K562 (cell line): ENCODE measurements at regions not wholly inside any gene's neighbourhood (a gene's known extent, or its start where the extent isn't known, plus 50 kb on each side); places are given as distances from the start of the nearest gene placed in this dataset.

Experiments
- ATAC-seq: fragments of 200-7000 bp; cut with Tn5 transposase; 3 replicates; pipeline ENCODE4 v1.9.1; 2020; ENCODE audit warnings: moderate library complexity
- BruUV-seq: library from RNA; stranded (reverse); fragments of 400-500 nt; replicated peaks from 2 replicates; lab custom pipeline; 2021; lab: Mats Ljungman, UMichigan
- CTCF ChIA-PET: fragments of 300-600 bp; formaldehyde crosslinking; extraction: SDS; loops from one replicate; lab custom pipeline; 2021; ENCODE audit warnings: low intra/inter-chr PET ratio; lab: Yijun Ruan, JAX
- POLR2A ChIA-PET: fragments of 300-600, 350-650 bp; sonication (Branson Sonifier 250); formaldehyde crosslinking; extraction: SDS; loops from one replicate; lab custom pipeline; 2021; ENCODE audit warnings: antibody characterized with exemption, inconsistent platforms; lab: Yijun Ruan, JAX
- DNase-seq, 4 experiments: peaks; one replicate each; pipeline versions ENCODE4 v3.0.0 to v3.0.0-alpha.2; 2011 to 2018; ENCODE audit warnings: low spot score in 3 of 4, mixed read lengths in 3 of 4; ENCODE audit errors: extremely low read depth in 1 of 4
- FAIRE-seq: peaks from 2 replicates; lab custom pipeline; 2011; peaks lifted over from hg19 to GRCh38; lab: Jason Lieb, UNC
- H2AFZ ChIP-seq: 2 replicates; pipeline ENCODE4 v1.6.0; 2011; ENCODE audit warnings: low read depth, low read length, control low read depth, inconsistent platforms
- H3K27ac ChIP-seq: fragments of 200-600 bp; 3 replicates; pipeline ENCODE4 v1.8.0; 2011; ENCODE audit warnings: low read depth, mild to moderate bottlenecking, control low read depth, inconsistent platforms, low read length, moderate library complexity, mixed read lengths; ENCODE audit errors: extremely low read depth
- H3K27me3 ChIP-seq, 2 experiments: fragments of 300-600 bp in 1 of 2; 2 replicates in 1 of 2; 3 replicates in 1 of 2; pipeline versions ENCODE4 v1.6.0 to v1.8.0; 2011; ENCODE audit warnings: inconsistent platforms in 2 of 2, low read length in 2 of 2, mild to moderate bottlenecking in 1 of 2, mixed read lengths in 1 of 2, moderate library complexity in 1 of 2; ENCODE audit not compliant: control insufficient read depth in 2 of 2, insufficient read depth in 2 of 2
- H3K36me3 ChIP-seq: fragments of 300-600 bp; 3 replicates; pipeline ENCODE4 v1.8.0; 2011; ENCODE audit warnings: mild to moderate bottlenecking, low read length, inconsistent platforms; ENCODE audit not compliant: control insufficient read depth, insufficient read depth
- H3K4me1 ChIP-seq, 2 experiments: fragments of 200-600 bp in 1 of 2; replicated peaks in 1 of 2; 2 replicates in 1 of 2; 3 replicates in 1 of 2; pipeline versions ENCODE4 v1.5.1 to v1.8.0; 2011; ENCODE audit warnings: inconsistent platforms in 2 of 2, low read length in 2 of 2, mild to moderate bottlenecking in 1 of 2, mixed read lengths in 1 of 2, moderate library complexity in 1 of 2; ENCODE audit not compliant: control insufficient read depth in 2 of 2, insufficient read depth in 2 of 2
- H3K4me2 ChIP-seq: 2 replicates; pipeline ENCODE4 v1.6.1; 2011; ENCODE audit warnings: low read length, control low read depth, inconsistent platforms, mixed read lengths; ENCODE audit not compliant: insufficient read depth
- H3K4me3 ChIP-seq: fragments of 200-600 bp; sonication (generic), shearing (Covaris generic); 2 replicates; pipeline ENCODE4 v1.5.1; 2016; ENCODE audit warnings: control low read depth, inconsistent platforms
- H3K79me2 ChIP-seq: fragments of 200-600 bp; 3 replicates; pipeline ENCODE4 v1.8.0; 2011; ENCODE audit warnings: low read length, inconsistent platforms; ENCODE audit not compliant: control insufficient read depth, insufficient read depth
- H3K9ac ChIP-seq, 2 experiments: 2 replicates each; pipeline versions ENCODE4 v1.6.0 to v1.6.1; 2011; ENCODE audit warnings: low read depth in 2 of 2, low read length in 2 of 2, control low read depth in 1 of 2, inconsistent platforms in 1 of 2, mild to moderate bottlenecking in 1 of 2, mixed read lengths in 1 of 2; ENCODE audit not compliant: insufficient read depth in 1 of 2
- H3K9me1 ChIP-seq: one replicate; pipeline ENCODE4 v1.6.0; 2011; ENCODE audit warnings: inconsistent platforms, mild to moderate bottlenecking, low read length, moderate library complexity; ENCODE audit not compliant: control insufficient read depth, insufficient read depth
- H3K9me3 ChIP-seq: replicated peaks from 2 replicates; pipeline ENCODE4 v1.5.1; 2011; ENCODE audit warnings: low read depth, low read length, inconsistent platforms; ENCODE audit not compliant: control insufficient read depth, insufficient read depth
- H4K20me1 ChIP-seq: replicated peaks from 2 replicates; pipeline ENCODE4 v1.6.1; 2011; ENCODE audit warnings: low read length, inconsistent platforms, mixed read lengths; ENCODE audit not compliant: control insufficient read depth, insufficient read depth
- ATF3 ChIP-seq, 2 experiments: fragments of 450-650 bp in 1 of 2; sonication (generic) in 1 of 2; formaldehyde crosslinking in 1 of 2; IDR thresholded peaks in 1 of 2; conservative IDR thresholded peaks in 1 of 2; 2 replicates each; pipeline versions ENCODE4 v1.6.1 to v1.8.1; 2016 to 2023; ENCODE audit warnings: mild to moderate bottlenecking in 2 of 2, moderate library complexity in 2 of 2, inconsistent platforms in 1 of 2, missing genetic modification reagents in 1 of 2
- KHSRP ChIP-seq: fragments of 450-650 bp; IDR thresholded peaks from 2 replicates; pipeline ENCODE4 v1.6.1; 2017
- MAX ChIP-seq: sonication (generic); formaldehyde crosslinking; IDR thresholded peaks from 2 replicates; pipeline ENCODE4 v1.9.0; 2022; ENCODE audit warnings: mild to moderate bottlenecking, missing genetic modification reagents
- MITF ChIP-seq: IDR thresholded peaks from 2 replicates; pipeline ENCODE4 v1.6.1; 2014; ENCODE audit warnings: antibody characterized with exemption
- NCOA1 ChIP-seq: fragments of 450-650 bp; IDR thresholded peaks from 2 replicates; pipeline ENCODE4 v1.6.1; 2016; ENCODE audit warnings: low read depth
- TBP ChIP-seq: optimal IDR thresholded peaks from 2 replicates; pipeline ENCODE3; 2011; ENCODE audit warnings: low read depth, low read length, improper control_type of control experiment
- ZMIZ1 ChIP-seq, 2 experiments: fragments of 150-350 bp in 1 of 2; IDR thresholded peaks; 2 replicates each; pipeline ENCODE4 v1.6.1; 2012 to 2016; ENCODE audit warnings: low read depth in 2 of 2, low read length in 2 of 2, mild to moderate bottlenecking in 1 of 2, moderate library complexity in 1 of 2
- WGBS: fragments of 100-300 bp; shearing (Covaris generic); methylation state at CpG from one replicate; pipeline ENCODE4 v1.1.6; 2016; ENCODE audit warnings: low coverage, mixed read lengths; ENCODE audit not compliant: insufficient coverage; ENCODE audit errors: missing lambda C conversion rate; 5-methylcytosine and 5-hydroxymethylcytosine counted together
- in situ Hi-C: fragments of 300-500 bp; cut with MboI; formaldehyde crosslinking; loops from 4 replicates; pipeline ENCODE4 v1.15.0; 2018; ENCODE audit warnings: inconsistent platforms, mixed read lengths
- intact Hi-C: fragments of 100-400 bp; cut with micrococcal nuclease; formaldehyde crosslinking; loops from 2 replicates; pipeline ENCODE4 v1.14.2; 2022

GRCh38 chr2:18396329-18397010 lies 164.0 kb downstream of the RDH14 start:
- in situ Hi-C loops (loop anchor here (25.0 kb wide), 1 partner anchor 934 kb away; no protein-coding TSS in a partner anchor), intact Hi-C loops (loop anchor here (5.0 kb wide), 1 partner anchor 1466 kb away; no protein-coding TSS in a partner anchor)
- WGBS: 0% methylated on average over 9 of the region's 9 CpGs
- H3K4me2 ChIP-seq: no peak overlapping the region
- H4K20me1 ChIP-seq: no peaks in the 10 kb centered on the region
- no peaks in the 10 kb centered on the region for H3K79me2 ChIP-seq
- CTCF ChIA-PET: no interaction called here
- POLR2A ChIA-PET: no interaction called here
- H3K9me1 ChIP-seq: no peaks in the 10 kb centered on the region
- H3K4me3 ChIP-seq: no peak overlapping the region
- no peak for DNase-seq
- no peak for FAIRE-seq
- no peak overlapping the region for H3K27ac ChIP-seq
- no peaks in the 10 kb centered on the region for H3K36me3 ChIP-seq
- H2AFZ ChIP-seq: no peak overlapping the region
- no peak for ATAC-seq
- no peaks in the 10 kb centered on the region for H3K9me3 ChIP-seq
- no peaks in the 10 kb centered on the region for H3K27me3 ChIP-seq
- no TSS peak for BruUV-seq
- no peak overlapping the region for H3K9ac ChIP-seq
- no peaks in the 10 kb centered on the region for H3K4me1 ChIP-seq
- TF ChIP-seq MAX: no peak
- no peak for TF ChIP-seq ZMIZ1 (IDR thresholded peaks at IDR 0.05; ENCODE audit: low read depth in 2 of 2, low read length in 2 of 2)
- TF ChIP-seq ATF3 (IDR thresholded peaks at IDR 0.05): no peak
- TF ChIP-seq ATF3 (CRISPR knock-in tag; conservative IDR thresholded peaks at IDR 0.05): no peak
- no peak for TF ChIP-seq MITF
- TF ChIP-seq NCOA1: no peak
- no peak for TF ChIP-seq KHSRP
- TF ChIP-seq TBP: no peak
